ENCODE measurements at regions not wholly inside any gene's neighbourhood (a gene's known extent, or its start where the extent isn't known, plus 50 kb on each side); places are given as distances from the start of the nearest gene placed in this dataset.

GRCh38 chr4:32858971-32859370, 2138.8 kb downstream of the PCDH7 start:
- TF ChIP-seq CTCF (IDR thresholded peaks at IDR 0.05) (no peak), POLR2A (IDR thresholded peaks at IDR 0.05) (no peak)
- intact Hi-C loops (cut with DNase I; ENCODE audit: low total_unique reads) = no loop called here
- H3K4me1 ChIP-seq = no peaks in the 10 kb centered on the region
- no peak overlapping the region for H3K27ac ChIP-seq
- no peak for DNase-seq
- no peaks in the 10 kb centered on the region for H3K36me3 ChIP-seq (ENCODE audit: low read depth, missing control alignments)
- H3K9me3 ChIP-seq = no peaks in the 10 kb centered on the region
- H3K4me3 ChIP-seq = no peak overlapping the region
- no peaks in the 10 kb centered on the region for H3K27me3 ChIP-seq
- 83 to 88% methylated on average over 2 of the region's 2 CpGs for WGBS, 2 donors

- WGBS, 2 donors = 90 to 92% methylated on average over 3 of the region's 3 CpGs
- Histone ChIP-seq H3K4me1 (no peaks in the 10 kb centered on the region), H3K9me3 (no peaks in the 10 kb centered on the region), H3K27me3 (no peaks in the 10 kb centered on the region), H3K4me3 (no peak overlapping the region), H3K36me3 (ENCODE audit: low read depth, missing control alignments) (no peaks in the 10 kb centered on the region), H3K27ac (no peak overlapping the region)
- TF ChIP-seq POLR2A (IDR thresholded peaks at IDR 0.05) (no peak), CTCF (IDR thresholded peaks at IDR 0.05) (no peak)
- no peak for DNase-seq
- intact Hi-C loops (cut with DNase I; ENCODE audit: low total_unique reads) = no loop called here
Observed at GRCh38 chr4:32864713-32865351, 2144.7 kb downstream of the PCDH7 start.

- intact Hi-C loops (cut with DNase I; ENCODE audit: low total_unique reads) = no loop called here
- H3K9me3 ChIP-seq = no peaks in the 10 kb centered on the region
- DNase-seq = no peak
- no peaks in the 10 kb centered on the region for H3K4me1 ChIP-seq
- TF ChIP-seq POLR2A (IDR thresholded peaks at IDR 0.05) (no peak), CTCF (IDR thresholded peaks at IDR 0.05) (no peak)
- no peaks in the 10 kb centered on the region for H3K36me3 ChIP-seq (ENCODE audit: low read depth, missing control alignments)
- no peak overlapping the region for H3K4me3 ChIP-seq
- no peak overlapping the region for H3K27ac ChIP-seq
- no peaks in the 10 kb centered on the region for H3K27me3 ChIP-seq
- 87 to 88% methylated on average over 5 of the region's 5 CpGs for WGBS, 2 donors
Observed at GRCh38 chr4:32876546-32876945, 2156.4 kb downstream of the PCDH7 start.

- 83 to 88% methylated on average over 1 of the region's 1 CpG for WGBS, 2 donors
- DNase-seq = no peak
- H3K4me3 ChIP-seq = no peak overlapping the region
- H3K36me3 ChIP-seq (ENCODE audit: low read depth, missing control alignments) = no peaks in the 10 kb centered on the region
- H3K27me3 ChIP-seq = no peaks in the 10 kb centered on the region
- H3K9me3 ChIP-seq = no peaks in the 10 kb centered on the region
- no peaks in the 10 kb centered on the region for H3K4me1 ChIP-seq
- TF ChIP-seq CTCF (IDR thresholded peaks at IDR 0.05) = no peak
- TF ChIP-seq POLR2A (IDR thresholded peaks at IDR 0.05) = no peak
- intact Hi-C loops (cut with DNase I; ENCODE audit: low total_unique reads) = no loop called here
- H3K27ac ChIP-seq = no peak overlapping the region
Observed at GRCh38 chr4:32879913-32880312, 2159.7 kb downstream of the PCDH7 start.

GRCh38 chr4:32884198-32884597, 2164.0 kb downstream of the PCDH7 start:
- DNase-seq = no peak

More at GRCh38 chr4:32884198-32884597, 2164.0 kb downstream of the PCDH7 start:
- intact Hi-C loops (cut with DNase I; ENCODE audit: low total_unique reads) = no loop called here
- H3K36me3 ChIP-seq (ENCODE audit: low read depth, missing control alignments) = no peaks in the 10 kb centered on the region
- no peaks in the 10 kb centered on the region for H3K9me3 ChIP-seq
- H3K27ac ChIP-seq = no peak overlapping the region
- H3K4me3 ChIP-seq = no peak overlapping the region
- no peaks in the 10 kb centered on the region for H3K4me1 ChIP-seq
- no peaks in the 10 kb centered on the region for H3K27me3 ChIP-seq
- WGBS, 2 donors = 61 to 76% methylated on average over 2 of the region's 2 CpGs
- TF ChIP-seq CTCF (IDR thresholded peaks at IDR 0.05) (no peak), POLR2A (IDR thresholded peaks at IDR 0.05) (no peak)
